Nephron progenitor cell (in vitro differentiated cells): ENCODE measurements at regions not wholly inside any gene's neighbourhood (a gene's known extent, or its start where the extent isn't known, plus 50 kb on each side); places are given as distances from the start of the nearest gene placed in this dataset.
"Not testable (repeated sequence)": the region's sequence is repeated elsewhere in the genome, so short reads cannot be mapped to it uniquely, and the experiment has no call there.

Experiments used
- DNase-seq: peaks from one replicate; pipeline ENCODE4 v3.0.0; 2021
- H3K27ac Mint-ChIP-seq: 2 replicates; pipeline ENCODE4 v1.8.0; 2021; ENCODE audit warnings: mild to moderate bottlenecking, moderate library complexity, mixed read lengths
- H3K27me3 Mint-ChIP-seq: 2 replicates; pipeline ENCODE4 v1.8.0; 2021; ENCODE audit warnings: mild to moderate bottlenecking, low read depth, mixed read lengths; ENCODE audit not compliant: poor library complexity
- H3K36me3 Mint-ChIP-seq: 2 replicates; pipeline ENCODE4 v1.8.0; 2021; ENCODE audit warnings: low read depth, mixed read lengths
- H3K4me1 Mint-ChIP-seq: 2 replicates; pipeline ENCODE4 v1.8.0; 2021; ENCODE audit warnings: mixed read lengths
- H3K4me3 Mint-ChIP-seq: 2 replicates; pipeline ENCODE4 v1.8.0; 2021; ENCODE audit warnings: mild to moderate bottlenecking, moderate library complexity, mixed read lengths
- H3K9me3 Mint-ChIP-seq: 2 replicates; pipeline ENCODE4 v1.8.0; 2021; ENCODE audit warnings: mild to moderate bottlenecking, moderate library complexity, mixed read lengths
- CTCF ChIP-seq: fragments of 200-600 bp; sonication (generic); IDR thresholded peaks from 2 replicates; pipeline ENCODE4 v1.5.0; 2021; ENCODE audit warnings: antibody characterized with exemption

- Mint-ChIP-seq H3K9me3 (peaks cover 4% of the 10 kb centered on the region), H3K4me1 (peaks cover 4% of the 10 kb centered on the region), H3K4me3 (no peak overlapping the region), H3K27me3 (no peaks in the 10 kb centered on the region), H3K36me3 (peaks cover 62% of the 10 kb centered on the region), H3K27ac (no peak overlapping the region)
- TF ChIP-seq CTCF = no peak
- DNase-seq = no peak
These were observed 50.2 kb downstream of the RAD54L2 start for GRCh38 chr3:51588724-51589123.

DNA sequence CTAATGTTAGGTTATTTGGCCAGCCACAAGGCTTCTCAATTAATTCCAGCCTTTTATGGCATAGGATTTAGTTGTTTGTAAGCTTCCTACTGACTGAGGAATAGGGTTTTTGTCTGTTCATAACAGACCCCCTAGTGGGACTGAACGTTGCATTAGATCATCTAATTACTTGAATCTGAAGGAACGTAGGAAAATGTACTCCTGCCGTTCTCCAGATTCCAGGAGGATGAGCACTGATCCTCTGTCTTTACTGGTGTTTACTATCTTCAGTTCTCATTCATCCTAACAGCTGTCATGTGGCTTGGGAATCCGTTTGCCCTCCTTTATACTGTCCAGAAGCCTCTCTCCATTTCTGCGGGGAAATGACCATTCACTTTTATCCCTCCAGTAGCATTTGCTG, 52.7 kb downstream of the RAD54L2 start:
- Mint-ChIP-seq H3K36me3 (peaks cover 77% of the 10 kb centered on the region), H3K4me1 (peaks cover 4% of the 10 kb centered on the region), H3K27ac (peak overlapping the region; percentile 64), H3K9me3 (peaks cover 4% of the 10 kb centered on the region), H3K4me3 (no peak overlapping the region), H3K27me3 (no peaks in the 10 kb centered on the region)
- DNase-seq = no peak
- no peak for TF ChIP-seq CTCF

GRCh38 chr3:51593697-51594096, 55.2 kb downstream of the RAD54L2 start:
- no peak for DNase-seq
- Mint-ChIP-seq H3K36me3 (peaks cover 62% of the 10 kb centered on the region), H3K4me1 (peaks cover 3% of the 10 kb centered on the region), H3K27ac (no peak overlapping the region), H3K27me3 (no peaks in the 10 kb centered on the region), H3K4me3 (no peak overlapping the region), H3K9me3 (no peaks in the 10 kb centered on the region)
- TF ChIP-seq CTCF = no peak

DNA sequence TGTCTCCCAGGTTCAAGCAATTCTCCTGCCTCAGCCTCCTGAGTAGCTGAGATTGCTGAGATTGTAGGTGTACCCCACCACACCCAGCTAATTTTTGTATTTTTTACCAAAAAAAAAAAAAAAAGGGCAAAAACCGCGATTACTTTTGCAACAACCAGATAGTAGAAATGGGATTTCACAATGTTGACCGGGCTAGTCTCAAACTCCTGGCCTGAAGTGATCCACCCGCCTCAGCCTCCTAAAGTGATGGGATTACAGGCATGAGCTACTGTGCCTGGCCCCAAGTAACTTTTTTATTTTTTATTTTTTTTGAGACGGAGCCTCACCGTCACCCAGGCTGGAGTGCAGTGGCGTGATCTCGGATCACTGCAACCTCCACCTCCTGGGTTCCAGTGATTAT, 61.1 kb downstream of the RAD54L2 start:
- not testable (repeated sequence) for H3K9me3 Mint-ChIP-seq, H3K4me3 Mint-ChIP-seq, H3K27ac Mint-ChIP-seq, H3K4me1 Mint-ChIP-seq, H3K27me3 Mint-ChIP-seq, DNase-seq
- peaks cover 44% of the 10 kb centered on the region for H3K36me3 Mint-ChIP-seq

DNA sequence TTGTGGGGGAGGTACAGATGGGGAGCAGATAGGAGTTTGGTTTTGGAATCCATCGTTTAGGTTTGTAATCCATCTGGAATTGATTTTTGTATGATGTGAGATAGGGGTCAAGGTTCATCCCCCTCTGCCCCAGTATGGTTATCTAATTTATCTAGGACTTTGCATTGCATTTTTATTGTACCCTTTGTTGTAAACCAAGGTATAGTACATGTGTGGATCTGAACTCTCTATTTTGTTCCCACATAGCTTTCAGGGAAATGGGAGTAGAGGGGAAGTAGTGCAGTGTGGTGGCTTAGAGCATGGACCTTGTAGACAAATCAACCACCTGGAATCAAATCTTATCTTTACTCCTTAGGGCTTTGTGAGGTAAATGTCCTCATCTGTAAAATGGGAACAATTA, 65.7 kb downstream of the RAD54L2 start:
- TF ChIP-seq CTCF = no peak
- DNase-seq = no peak
- H3K9me3 Mint-ChIP-seq = peaks cover 29% of the 10 kb centered on the region
- peaks cover 52% of the 10 kb centered on the region for H3K36me3 Mint-ChIP-seq
- no peak overlapping the region for H3K27ac Mint-ChIP-seq
- H3K4me3 Mint-ChIP-seq = no peak overlapping the region
- H3K4me1 Mint-ChIP-seq = no peaks in the 10 kb centered on the region
- peaks cover 3% of the 10 kb centered on the region for H3K27me3 Mint-ChIP-seq

- Mint-ChIP-seq H3K27me3 (peaks cover 3% of the 10 kb centered on the region), H3K27ac (peak overlapping the region; percentile 34), H3K4me1 (no peaks in the 10 kb centered on the region), H3K4me3 (no peak overlapping the region), H3K9me3 (peaks cover 33% of the 10 kb centered on the region), H3K36me3 (peaks cover 62% of the 10 kb centered on the region)
- no peak for DNase-seq
- TF ChIP-seq CTCF = no peak
These were observed 65.1 kb upstream of the TEX264 start for GRCh38 chr3:51605938-51606337.

DNA sequence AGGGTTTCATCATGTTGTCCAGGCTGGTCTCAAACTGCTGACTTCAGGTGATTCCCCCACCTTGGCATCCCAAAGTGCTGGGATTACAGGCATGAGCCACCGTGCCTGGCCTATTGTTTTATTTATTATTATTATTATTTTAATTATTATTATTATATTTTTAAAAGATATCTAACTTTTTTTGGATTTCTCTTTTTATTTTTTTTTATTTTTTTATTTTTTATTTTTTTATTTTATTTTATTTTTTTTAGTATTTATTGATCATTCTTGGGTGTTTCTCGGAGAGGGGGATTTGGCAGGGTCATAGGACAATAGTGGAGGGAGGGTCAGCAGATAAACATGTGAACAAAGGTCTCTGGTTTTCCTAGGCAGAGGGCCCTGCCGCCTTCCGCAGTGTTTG, 64.2 kb upstream of the TEX264 start:
- H3K27me3 Mint-ChIP-seq, H3K27ac Mint-ChIP-seq, H3K4me3 Mint-ChIP-seq, H3K4me1 Mint-ChIP-seq, DNase-seq: not testable (repeated sequence)
- Mint-ChIP-seq H3K9me3 (peaks cover 33% of the 10 kb centered on the region), H3K36me3 (peaks cover 61% of the 10 kb centered on the region)

- H3K36me3 Mint-ChIP-seq = peaks cover 59% of the 10 kb centered on the region
- not testable (repeated sequence) for H3K4me1 Mint-ChIP-seq, H3K27ac Mint-ChIP-seq, H3K4me3 Mint-ChIP-seq, DNase-seq, H3K27me3 Mint-ChIP-seq
- peaks cover 33% of the 10 kb centered on the region for H3K9me3 Mint-ChIP-seq
These were observed 63.3 kb upstream of the TEX264 start for GRCh38 chr3:51607591-51608325.
